NCI-H82 treated with DMSO at 0.1 percent for 48 hours (cell line): ENCODE measurements at regions not wholly inside any gene's neighbourhood (a gene's known extent, or its start where the extent isn't known, plus 50 kb on each side); places are given as distances from the start of the nearest gene placed in this dataset.
"Not testable (repeated sequence)": the region's sequence is repeated elsewhere in the genome, so short reads cannot be mapped to it uniquely, and the experiment has no call there.

Experiments
- DNase-seq: peaks from one replicate; lab custom pipeline; 2025; ENCODE audit not compliant: unreplicated experiment; lab: John Stamatoyannopoulos, UW

DNA sequence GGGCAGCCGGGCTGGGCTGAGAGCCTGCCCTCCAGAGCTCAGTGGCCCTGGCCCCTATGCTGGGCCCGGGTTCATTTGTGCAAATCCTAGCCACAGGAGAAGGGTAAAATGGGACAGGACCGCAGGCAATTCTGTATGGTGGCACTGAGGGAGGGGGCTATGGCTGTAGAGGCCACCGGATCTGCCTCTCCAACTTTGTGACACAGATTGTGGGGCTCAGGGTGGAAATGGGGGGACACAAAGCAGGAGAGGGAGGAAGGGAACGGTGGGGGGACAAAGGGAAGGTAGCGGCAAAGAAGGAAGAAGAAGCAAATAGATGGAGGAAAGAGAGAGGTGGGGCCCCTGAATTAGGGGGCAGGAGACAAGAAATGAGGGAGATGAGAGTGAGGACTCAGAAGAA, 201.1 kb downstream of the SMAD2 start:
- DNase-seq = no peak

GRCh38 chr18:47728921-47729320, 201.5 kb downstream of the SMAD2 start:
- no peak for DNase-seq

GRCh38 chr18:47727409-47727808, 203.1 kb downstream of the SMAD2 start:
- no peak for DNase-seq

DNA sequence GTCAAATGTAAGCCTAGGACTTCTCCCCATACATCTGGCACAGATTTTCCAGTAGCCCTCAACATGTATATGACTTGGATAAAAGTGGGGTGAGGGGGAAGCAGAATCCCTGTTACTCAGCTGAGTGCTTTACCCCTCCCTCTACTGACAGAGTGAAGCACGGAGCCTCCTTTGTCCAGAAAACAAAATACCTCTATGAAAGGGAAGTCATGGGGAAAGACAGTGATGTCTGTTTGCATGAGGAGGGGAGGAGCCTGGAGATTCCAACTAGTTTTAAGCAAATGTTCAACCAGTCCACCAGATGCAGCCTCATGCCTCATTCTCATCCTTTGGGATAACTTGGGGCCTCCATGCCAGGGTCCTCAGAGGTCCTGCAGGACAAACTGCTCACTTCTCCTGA, 203.9 kb downstream of the SMAD2 start:
- DNase-seq = no peak

GRCh38 chr18:47725656-47726055, 204.8 kb downstream of the SMAD2 start:
- DNase-seq = no peak

GRCh38 chr18:47724186-47724975, 206.1 kb downstream of the SMAD2 start:
- DNase-seq = no peak

- DNase-seq = no peak
Observed at GRCh38 chr18:47721876-47722275, 208.6 kb downstream of the SMAD2 start.

DNA sequence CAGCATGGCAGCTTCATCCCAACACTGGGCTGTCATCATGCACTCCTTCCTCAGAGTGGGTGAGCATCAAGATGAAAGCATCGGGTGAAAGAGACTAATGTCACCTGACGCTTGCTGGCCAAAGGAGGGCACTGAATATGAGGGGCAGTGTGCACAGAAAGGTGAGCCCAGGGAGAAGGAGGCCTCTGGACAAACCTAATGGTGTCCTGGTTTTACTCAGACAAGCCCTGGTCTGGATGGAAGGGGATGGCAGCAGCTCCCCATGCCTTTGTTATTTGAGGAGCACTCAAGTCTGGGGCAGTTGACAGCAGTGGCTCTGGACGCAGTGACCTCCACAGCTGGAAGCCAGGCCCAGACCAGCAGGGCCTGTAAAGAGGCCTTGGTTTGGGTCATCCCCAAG, 209.7 kb downstream of the SMAD2 start:
- no peak for DNase-seq

DNA sequence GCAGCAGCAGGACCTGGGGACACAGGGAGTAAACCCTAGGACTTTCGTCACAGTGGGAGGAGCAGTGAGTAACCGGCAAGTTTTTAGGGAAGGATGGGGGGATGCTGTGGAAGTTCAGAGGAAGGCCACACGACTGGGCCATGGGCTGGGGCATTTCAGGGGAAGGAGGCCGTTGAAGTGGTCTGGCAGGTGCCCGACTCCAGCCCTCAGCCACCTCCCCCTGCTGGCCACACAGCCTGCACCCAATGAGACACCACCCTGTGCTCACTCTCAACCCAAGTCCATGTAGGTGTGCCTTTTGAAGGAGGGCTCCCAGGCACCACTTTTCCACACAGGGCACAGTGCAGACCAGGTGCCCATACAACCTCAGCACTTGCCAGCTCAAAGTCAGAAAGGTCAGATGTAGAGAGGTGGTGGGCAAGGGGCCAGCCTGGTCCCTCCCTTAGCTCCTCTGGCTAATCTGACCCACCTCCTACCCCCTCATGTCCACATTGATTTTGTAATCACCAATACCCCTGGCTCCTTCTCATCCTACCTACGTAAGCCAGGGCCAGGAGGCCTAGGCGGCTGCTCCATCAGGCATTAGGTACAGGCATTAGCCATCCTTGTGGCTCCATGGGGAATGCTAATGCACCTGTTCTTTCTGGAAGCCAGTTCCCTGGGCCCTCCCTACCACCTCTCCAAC, 211.2 kb downstream of the SMAD2 start:
- DNase-seq = no peak

- DNase-seq = no peak
Observed at GRCh38 chr18:47718646-47719045, 211.8 kb downstream of the SMAD2 start.

- DNase-seq = no peak
Observed at GRCh38 chr18:47717257-47717656, 213.2 kb downstream of the SMAD2 start.

- no peak for DNase-seq
Observed at GRCh38 chr18:47716632-47717185, 213.8 kb downstream of the SMAD2 start.

- DNase-seq = no peak
Observed at GRCh38 chr18:47710451-47710850, 220.0 kb downstream of the SMAD2 start.

- DNase-seq = no peak
Observed at GRCh38 chr18:47709556-47709955, 220.9 kb downstream of the SMAD2 start.

DNA sequence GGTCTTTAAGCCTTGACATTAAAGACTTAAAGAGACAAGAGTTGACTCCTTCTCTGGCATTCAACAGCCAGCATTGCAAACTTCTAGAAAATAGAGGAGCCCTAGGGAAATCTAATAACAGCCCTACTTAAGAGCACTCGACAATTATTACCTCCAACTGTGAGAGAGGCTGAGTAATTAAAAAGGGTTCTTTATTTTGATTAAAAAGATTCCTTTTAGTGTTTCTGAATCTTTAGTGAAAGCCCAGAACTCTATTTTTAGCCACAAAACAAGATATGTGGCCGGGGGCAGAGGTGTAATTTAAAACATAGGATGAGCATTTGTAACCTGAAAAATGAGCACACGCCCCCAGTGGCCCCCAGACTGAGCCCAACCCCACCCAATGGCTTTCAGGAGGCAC, 222.3 kb downstream of the SMAD2 start:
- no peak for DNase-seq

- DNase-seq = no peak
Observed at GRCh38 chr18:47701134-47701533, 229.3 kb downstream of the SMAD2 start.

GRCh38 chr18:47696870-47697269, 233.6 kb downstream of the SMAD2 start:
- no peak for DNase-seq

DNA sequence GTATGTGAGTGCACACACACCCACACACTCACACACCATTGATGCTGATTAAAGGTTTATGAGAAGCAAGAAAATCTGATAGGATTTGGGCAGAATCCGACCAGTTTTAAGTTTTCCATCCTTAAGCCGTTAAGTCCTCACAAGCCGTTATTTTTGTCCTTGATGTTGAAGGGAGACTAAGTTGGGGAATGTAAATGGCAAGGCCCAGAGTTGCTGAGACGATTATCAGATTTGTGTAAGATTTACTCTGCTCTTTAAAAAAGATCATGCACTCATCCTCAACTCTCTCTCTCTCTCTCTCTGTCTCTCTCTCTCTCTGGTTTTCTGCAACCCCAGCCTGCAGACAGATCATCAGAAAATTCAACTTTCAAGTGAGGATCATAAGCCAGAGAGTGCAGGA, 238.8 kb downstream of the SMAD2 start:
- peak; percentile 94 for DNase-seq

DNA sequence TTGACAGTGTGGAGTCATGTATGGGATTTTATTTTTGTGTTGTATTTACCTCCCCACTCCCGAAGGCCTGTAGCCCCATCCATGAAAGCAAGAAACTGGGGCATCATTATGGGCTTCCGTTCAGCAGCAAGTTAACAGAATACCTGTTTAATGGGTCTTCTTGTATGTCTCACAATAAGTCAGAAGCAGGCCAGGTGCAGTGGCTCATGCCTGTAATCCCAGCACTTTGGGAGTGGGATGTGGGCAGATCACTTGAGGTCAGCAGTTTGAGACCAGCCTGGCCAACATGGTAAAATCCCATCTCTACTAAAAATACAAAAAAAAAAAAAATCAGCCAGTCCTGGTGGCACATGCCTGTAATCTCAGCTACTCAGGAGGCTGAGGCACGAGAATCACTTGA, 239.7 kb downstream of the SMAD2 start:
- DNase-seq = not testable (repeated sequence)

- no peak for DNase-seq
Observed at GRCh38 chr18:47689371-47689770, 241.1 kb downstream of the SMAD2 start.

GRCh38 chr18:47686806-47687205, 243.7 kb downstream of the SMAD2 start:
- DNase-seq = no peak

- DNase-seq = no peak
Observed at GRCh38 chr18:47683774-47684173, 246.7 kb downstream of the SMAD2 start.
